Keratinocyte (primary cell): ENCODE measurements at regions not wholly inside any gene's neighbourhood (a gene's known extent, or its start where the extent isn't known, plus 50 kb on each side); places are given as distances from the start of the nearest gene placed in this dataset.
"Not testable (repeated sequence)": the region's sequence is repeated elsewhere in the genome, so short reads cannot be mapped to it uniquely, and the experiment has no call there.

ENCODE experiments used
- DNase-seq: peaks from one replicate; pipeline ENCODE4 v3.0.0-alpha.2; 2011; ENCODE audit warnings: low read depth, missing footprints, low spot score
- FAIRE-seq: peaks from 2 replicates; lab custom pipeline; 2011; peaks lifted over from hg19 to GRCh38; lab: Jason Lieb, UNC
- H2AFZ ChIP-seq: 2 replicates; pipeline ENCODE4 v1.6.0; 2012; ENCODE audit warnings: low read length, control low read depth, inconsistent platforms; ENCODE audit not compliant: control insufficient read depth
- H3K27ac ChIP-seq: 2 replicates; pipeline ENCODE4 v1.5.1; 2011; ENCODE audit warnings: low read length; ENCODE audit not compliant: control insufficient read depth, insufficient read depth
- H3K27me3 ChIP-seq: 3 replicates; pipeline ENCODE4 v1.6.0; 2011; ENCODE audit warnings: low read length; ENCODE audit not compliant: control insufficient read depth, insufficient read depth; ENCODE audit errors: extremely low read depth
- H3K36me3 ChIP-seq, 2 experiments: 2 replicates in 1 of 2; 3 replicates in 1 of 2; pipeline ENCODE4 v1.5.1; 2011; ENCODE audit warnings: low read length in 2 of 2, mild to moderate bottlenecking in 1 of 2; ENCODE audit not compliant: control insufficient read depth in 2 of 2, insufficient read depth in 2 of 2; ENCODE audit errors: extremely low read depth in 1 of 2
- H3K4me1 ChIP-seq: 3 replicates; pipeline ENCODE4 v1.5.1; 2011; ENCODE audit warnings: low read length; ENCODE audit not compliant: control insufficient read depth, insufficient read depth; ENCODE audit errors: extremely low read depth
- H3K4me2 ChIP-seq: 3 replicates; pipeline ENCODE4 v1.6.0; 2011; ENCODE audit warnings: low read depth, low read length; ENCODE audit not compliant: control insufficient read depth, insufficient read depth; ENCODE audit errors: extremely low read depth
- H3K4me3 ChIP-seq, 3 experiments: fragments of 200-600 bp in 1 of 3; sonication (generic) in 1 of 3; 2 replicates in 2 of 3; 3 replicates in 1 of 3; pipeline ENCODE4 v1.5.1; 2011 to 2016; ENCODE audit warnings: low read length in 3 of 3, mild to moderate bottlenecking in 3 of 3, control low read depth in 2 of 3, inconsistent platforms in 1 of 3, low read depth in 1 of 3, mixed read lengths in 1 of 3, mixed run types in 1 of 3, moderate library complexity in 1 of 3; ENCODE audit not compliant: control insufficient read depth in 2 of 3, insufficient read depth in 2 of 3; ENCODE audit errors: extremely low read depth in 1 of 3
- H3K79me2 ChIP-seq: 2 replicates; pipeline ENCODE4 v1.6.0; 2012; ENCODE audit warnings: low read length; ENCODE audit not compliant: control insufficient read depth, insufficient read depth
- H3K9ac ChIP-seq: 3 replicates; pipeline ENCODE4 v1.6.0; 2011; ENCODE audit warnings: low read length; ENCODE audit not compliant: control insufficient read depth, insufficient read depth; ENCODE audit errors: extremely low read depth
- H3K9me1 ChIP-seq: 3 replicates; pipeline ENCODE4 v1.6.0; 2011; ENCODE audit warnings: low read length; ENCODE audit not compliant: control insufficient read depth, insufficient read depth; ENCODE audit errors: extremely low read depth
- H3K9me3 ChIP-seq: 2 replicates; pipeline ENCODE4 v1.5.1; 2012; ENCODE audit warnings: low read depth, low read length; ENCODE audit not compliant: control insufficient read depth
- H4K20me1 ChIP-seq: 3 replicates; pipeline ENCODE4 v1.6.0; 2011; ENCODE audit warnings: low read length; ENCODE audit not compliant: control insufficient read depth, insufficient read depth; ENCODE audit errors: extremely low read depth
- CTCF ChIP-seq, 3 experiments: IDR thresholded peaks in 1 of 3; conservative IDR thresholded peaks in 1 of 3; optimal IDR thresholded peaks in 1 of 3; 2 replicates in 2 of 3; 3 replicates in 1 of 3; pipeline versions ENCODE3 to v1.5.1; 2011; ENCODE audit warnings: low read length in 3 of 3, mild to moderate bottlenecking in 3 of 3, moderate library complexity in 2 of 3, control low read depth in 1 of 3, inconsistent platforms in 1 of 3; ENCODE audit not compliant: insufficient read depth in 2 of 3; ENCODE audit errors: extremely low read depth in 1 of 3
- EZH2 ChIP-seq: IDR thresholded peaks from one replicate; pipeline ENCODE4 v1.6.1; 2012; ENCODE audit warnings: inconsistent platforms, mild to moderate bottlenecking, low read length, moderate library complexity
- dilution Hi-C: fragments of 300-500 bp; cut with MboI; formaldehyde crosslinking; loops from one replicate; pipeline ENCODE4 v1.7.0; 2020; ENCODE audit warnings: low sequenced_read_pairs; ENCODE audit not compliant: extremely low pct_ligation_motif_present

GRCh38 chr11:69915501-69916250, 96.5 kb upstream of the FGF3 start:
- Histone ChIP-seq H3K36me3 (no peaks in the 10 kb centered on the region), H3K27ac (peak overlapping the region; percentile 54), H3K9ac (peak overlapping the region; percentile 22), H4K20me1 (no peaks in the 10 kb centered on the region), H2AFZ (peak overlapping the region; percentile 6), H3K9me3 (no peaks in the 10 kb centered on the region), H3K4me2 (peak overlapping the region; percentile 60), H3K79me2 (no peaks in the 10 kb centered on the region), H3K4me3 (no peak overlapping the region), H3K4me1 (peaks cover 34% of the 10 kb centered on the region), H3K9me1 (peaks cover 3% of the 10 kb centered on the region), H3K27me3 (peaks cover 5% of the 10 kb centered on the region)
- dilution Hi-C loops, result no loop called here
- no peak for FAIRE-seq
- no peak for DNase-seq
- TF ChIP-seq EZH2 (no peak), CTCF (optimal IDR thresholded peaks at IDR 0.05 in 1 of 3, IDR thresholded peaks at IDR 0.05 in 1 of 3, conservative IDR thresholded peaks at IDR 0.05 in 1 of 3; ENCODE audit: extremely low read depth in 1 of 3, insufficient read depth in 2 of 3, low read length in 3 of 3) (peak; percentile 70 to 82 (median 72))

- peaks cover 34% of the 10 kb centered on the region for H3K4me1 ChIP-seq
- H3K36me3 ChIP-seq, H3K79me2 ChIP-seq, H2AFZ ChIP-seq, H3K27me3 ChIP-seq, H3K4me3 ChIP-seq, H3K9ac ChIP-seq, H3K9me3 ChIP-seq, dilution Hi-C loops, H3K9me1 ChIP-seq, DNase-seq, H4K20me1 ChIP-seq, FAIRE-seq, H3K4me2 ChIP-seq, H3K27ac ChIP-seq: not testable (repeated sequence)
These were observed 97.0 kb upstream of the FGF3 start for GRCh38 chr11:69916251-69916649.
